ENCODE measurements at regions not wholly inside any gene's neighbourhood (a gene's known extent, or its start where the extent isn't known, plus 50 kb on each side); places are given as distances from the start of the nearest gene placed in this dataset.

GRCh38 chr13:74335370-74335769, 201.2 kb upstream of the KLF12 start:
- no peak for DNase-seq

GRCh38 chr13:74329962-74330361, 195.8 kb upstream of the KLF12 start:
- DNase-seq = no peak

GRCh38 chr13:74325106-74325505, 190.9 kb upstream of the KLF12 start:
- DNase-seq = no peak

- no peak for DNase-seq
Observed at GRCh38 chr13:74324338-74324737, 190.1 kb upstream of the KLF12 start.

- DNase-seq = no peak
Observed at GRCh38 chr13:74322562-74322961, 188.4 kb upstream of the KLF12 start.

GRCh38 chr13:74320282-74320681, 186.1 kb upstream of the KLF12 start:
- DNase-seq = no peak

GRCh38 chr13:74316547-74316946, 182.3 kb upstream of the KLF12 start:
- peak in 1 of 5 donors; percentile 1 for DNase-seq

- DNase-seq = no peak
Observed at GRCh38 chr13:74306496-74306895, 172.3 kb upstream of the KLF12 start.

GRCh38 chr13:74305876-74306275, 171.7 kb upstream of the KLF12 start:
- no peak for DNase-seq

- no peak for DNase-seq
Observed at GRCh38 chr13:74301258-74301935, 167.2 kb upstream of the KLF12 start.

GRCh38 chr13:74300162-74300561, 166.0 kb upstream of the KLF12 start:
- no peak for DNase-seq

GRCh38 chr13:74299721-74300120, 165.5 kb upstream of the KLF12 start:
- DNase-seq = no peak

GRCh38 chr13:74298923-74299322, 164.7 kb upstream of the KLF12 start:
- DNase-seq = no peak

GRCh38 chr13:74289861-74290773, 155.9 kb upstream of the KLF12 start:
- peak in 4 of 5 donors; percentile 13 to 61 (median 28) for DNase-seq

- no peak for DNase-seq
Observed at GRCh38 chr13:74289107-74289506, 154.9 kb upstream of the KLF12 start.

GRCh38 chr13:74288361-74288911, 154.2 kb upstream of the KLF12 start:
- peak in 3 of 5 donors; percentile 6 to 17 (median 7) for DNase-seq

GRCh38 chr13:74287724-74288169, 153.5 kb upstream of the KLF12 start:
- peak; percentile 78 to 85 (median 82) for DNase-seq

GRCh38 chr13:74280795-74281490, 146.7 kb upstream of the KLF12 start:
- no peak for DNase-seq

GRCh38 chr13:74280093-74280794, 146.0 kb upstream of the KLF12 start:
- DNase-seq = no peak

GRCh38 chr13:74278901-74279300, 144.7 kb upstream of the KLF12 start:
- DNase-seq = no peak

GRCh38 chr13:74274916-74275315, 140.7 kb upstream of the KLF12 start:
- no peak for DNase-seq

- no peak for DNase-seq
Observed at GRCh38 chr13:74273581-74273980, 139.4 kb upstream of the KLF12 start.
